ENCODE measurements at regions not wholly inside any gene's neighbourhood (a gene's known extent, or its start where the extent isn't known, plus 50 kb on each side); places are given as distances from the start of the nearest gene placed in this dataset.
A peak's percentile ranks its signal among the peaks of the same experiment; 100 is the strongest.

- peak; percentile 13; the same call in 1 of the 2 replicates for TF ChIP-seq JUN (CRISPR knock-in tag; IDR thresholded peaks at IDR 0.05)
- no peak for TF ChIP-seq ZNF570 (CRISPR knock-in tag; IDR thresholded peaks at IDR 0.05; ENCODE audit: borderline replicate concordance)
- 0 out of 2 replicates have a peak, but pooled peaks have one; percentile 12 for TF ChIP-seq TCF7 (IDR thresholded peaks at IDR 0.05; ENCODE audit: low read depth)
- TF ChIP-seq SAFB2 (CRISPR knock-in tag; IDR thresholded peaks at IDR 0.05; ENCODE audit: borderline replicate concordance, low read depth), result no peak
- TF ChIP-seq PRMT3 (CRISPR knock-in tag; IDR thresholded peaks at IDR 0.05; ENCODE audit: borderline replicate concordance, low read depth), result no peak
- TF ChIP-seq ZNF160 (CRISPR knock-in tag; IDR thresholded peaks at IDR 0.05), result no peak
- TF ChIP-seq ZNF607 (CRISPR knock-in tag; IDR thresholded peaks at IDR 0.05; ENCODE audit: borderline replicate concordance), result no peak
- TF ChIP-seq ZNF382 (CRISPR knock-in tag; IDR thresholded peaks at IDR 0.05; ENCODE audit: borderline replicate concordance), result no peak
- TF ChIP-seq SYNCRIP (IDR thresholded peaks at IDR 0.05; ENCODE audit: insufficient read depth, low read depth, low read length), result no peak
- no peak for TF ChIP-seq CBX5 (CRISPR knock-in tag; IDR thresholded peaks at IDR 0.05; ENCODE audit: borderline replicate concordance)
- TF ChIP-seq ZNF839 (CRISPR knock-in tag; IDR thresholded peaks at IDR 0.05; ENCODE audit: borderline replicate concordance), result no peak
- TF ChIP-seq, protein P1, sequence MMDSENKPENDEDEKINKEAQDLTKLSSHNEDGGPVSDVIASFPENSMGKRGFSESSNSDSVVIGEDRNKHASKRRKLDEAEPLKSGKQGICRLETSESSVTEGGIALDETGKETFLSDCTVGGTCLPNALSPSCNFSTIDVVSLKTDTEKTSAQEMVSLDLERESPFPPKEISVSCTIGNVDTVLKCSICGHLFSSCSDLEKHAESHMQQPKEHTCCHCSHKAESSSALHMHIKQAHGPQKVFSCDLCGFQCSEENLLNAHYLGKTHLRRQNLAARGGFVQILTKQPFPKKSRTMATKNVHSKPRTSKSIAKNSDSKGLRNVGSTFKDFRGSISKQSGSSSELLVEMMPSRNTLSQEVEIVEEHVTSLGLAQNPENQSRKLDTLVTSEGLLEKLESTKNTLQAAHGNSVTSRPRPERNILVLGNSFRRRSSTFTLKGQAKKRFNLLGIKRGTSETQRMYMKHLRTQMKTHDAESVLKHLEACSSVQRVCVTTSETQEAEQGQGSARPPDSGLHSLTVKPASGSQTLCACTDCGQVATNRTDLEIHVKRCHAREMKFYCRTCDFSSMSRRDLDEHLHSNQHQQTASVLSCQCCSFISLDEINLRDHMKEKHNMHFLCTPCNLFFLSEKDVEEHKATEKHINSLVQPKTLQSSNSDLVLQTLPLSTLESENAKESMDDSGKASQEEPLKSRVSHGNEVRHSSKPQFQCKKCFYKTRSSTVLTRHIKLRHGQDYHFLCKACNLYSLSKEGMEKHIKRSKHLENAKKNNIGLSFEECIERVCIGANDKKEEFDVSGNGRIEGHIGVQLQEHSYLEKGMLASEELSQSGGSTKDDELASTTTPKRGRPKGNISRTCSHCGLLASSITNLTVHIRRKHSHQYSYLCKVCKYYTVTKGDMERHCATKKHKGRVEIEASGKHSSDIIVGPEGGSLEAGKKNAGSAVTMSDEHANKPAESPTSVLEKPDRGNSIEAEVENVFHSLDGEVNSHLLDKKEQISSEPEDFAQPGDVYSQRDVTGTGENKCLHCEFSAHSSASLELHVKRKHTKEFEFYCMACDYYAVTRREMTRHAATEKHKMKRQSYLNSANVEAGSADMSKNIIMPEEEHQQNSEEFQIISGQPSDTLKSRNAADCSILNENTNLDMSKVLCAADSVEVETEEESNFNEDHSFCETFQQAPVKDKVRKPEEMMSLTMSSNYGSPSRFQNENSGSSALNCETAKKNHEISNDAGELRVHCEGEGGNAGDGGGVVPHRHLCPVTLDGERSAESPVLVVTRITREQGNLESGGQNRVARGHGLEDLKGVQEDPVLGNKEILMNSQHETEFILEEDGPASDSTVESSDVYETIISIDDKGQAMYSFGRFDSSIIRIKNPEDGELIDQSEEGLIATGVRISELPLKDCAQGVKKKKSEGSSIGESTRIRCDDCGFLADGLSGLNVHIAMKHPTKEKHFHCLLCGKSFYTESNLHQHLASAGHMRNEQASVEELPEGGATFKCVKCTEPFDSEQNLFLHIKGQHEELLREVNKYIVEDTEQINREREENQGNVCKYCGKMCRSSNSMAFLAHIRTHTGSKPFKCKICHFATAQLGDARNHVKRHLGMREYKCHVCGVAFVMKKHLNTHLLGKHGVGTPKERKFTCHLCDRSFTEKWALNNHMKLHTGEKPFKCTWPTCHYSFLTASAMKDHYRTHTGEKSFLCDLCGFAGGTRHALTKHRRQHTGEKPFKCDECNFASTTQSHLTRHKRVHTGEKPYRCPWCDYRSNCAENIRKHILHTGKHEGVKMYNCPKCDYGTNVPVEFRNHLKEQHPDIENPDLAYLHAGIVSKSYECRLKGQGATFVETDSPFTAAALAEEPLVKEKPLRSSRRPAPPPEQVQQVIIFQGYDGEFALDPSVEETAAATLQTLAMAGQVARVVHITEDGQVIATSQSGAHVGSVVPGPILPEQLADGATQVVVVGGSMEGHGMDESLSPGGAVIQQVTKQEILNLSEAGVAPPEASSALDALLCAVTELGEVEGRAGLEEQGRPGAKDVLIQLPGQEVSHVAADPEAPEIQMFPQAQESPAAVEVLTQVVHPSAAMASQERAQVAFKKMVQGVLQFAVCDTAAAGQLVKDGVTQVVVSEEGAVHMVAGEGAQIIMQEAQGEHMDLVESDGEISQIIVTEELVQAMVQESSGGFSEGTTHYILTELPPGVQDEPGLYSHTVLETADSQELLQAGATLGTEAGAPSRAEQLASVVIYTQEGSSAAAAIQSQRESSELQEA (CRISPR knock-in tag; IDR thresholded peaks at IDR 0.05; ENCODE audit: not compliant biosample characterization), result no peak
- no peak for TF ChIP-seq TBX3 (IDR thresholded peaks at IDR 0.05; ENCODE audit: borderline replicate concordance)
- no peak for TF ChIP-seq KMT2B (CRISPR knock-in tag; IDR thresholded peaks at IDR 0.05)
- peak; percentile 8; the same call in 1 of the 2 replicates for TF ChIP-seq FOXK1 (CRISPR knock-in tag; IDR thresholded peaks at IDR 0.05; ENCODE audit: borderline replicate concordance, low read depth)
- no peak for TF ChIP-seq MYNN (CRISPR knock-in tag; IDR thresholded peaks at IDR 0.05; ENCODE audit: low read depth)
- peak; percentile 15; the same call in 1 of the 2 replicates for TF ChIP-seq EED (CRISPR knock-in tag; IDR thresholded peaks at IDR 0.05)
- TF ChIP-seq BRCA1 (CRISPR knock-in tag; IDR thresholded peaks at IDR 0.05), result no peak
- TF ChIP-seq NFYC (CRISPR knock-in tag; IDR thresholded peaks at IDR 0.05), result no peak
- no peak for TF ChIP-seq REPIN1 (CRISPR knock-in tag; IDR thresholded peaks at IDR 0.05; ENCODE audit: borderline replicate concordance, low read depth)
- no peak for TF ChIP-seq HNF4A (CRISPR knock-in tag; IDR thresholded peaks at IDR 0.05)
- peak; percentile 6; the same call in 1 of the 2 replicates for TF ChIP-seq ARNT2 (CRISPR knock-in tag; IDR thresholded peaks at IDR 0.05; ENCODE audit: low read depth)
- TF ChIP-seq ZNF446 (CRISPR knock-in tag; IDR thresholded peaks at IDR 0.05), result no peak
- TF ChIP-seq ZNF207 (IDR thresholded peaks at IDR 0.05; ENCODE audit: borderline replicate concordance), result no peak
Observed at GRCh38 chr20:17881741-17882064, 86.9 kb downstream of the SNX5 start (continued).

Data from HepG2 (cell line).